ENCODE measurements at regions not wholly inside any gene's neighbourhood (a gene's known extent, or its start where the extent isn't known, plus 50 kb on each side); places are given as distances from the start of the nearest gene placed in this dataset.

DNA sequence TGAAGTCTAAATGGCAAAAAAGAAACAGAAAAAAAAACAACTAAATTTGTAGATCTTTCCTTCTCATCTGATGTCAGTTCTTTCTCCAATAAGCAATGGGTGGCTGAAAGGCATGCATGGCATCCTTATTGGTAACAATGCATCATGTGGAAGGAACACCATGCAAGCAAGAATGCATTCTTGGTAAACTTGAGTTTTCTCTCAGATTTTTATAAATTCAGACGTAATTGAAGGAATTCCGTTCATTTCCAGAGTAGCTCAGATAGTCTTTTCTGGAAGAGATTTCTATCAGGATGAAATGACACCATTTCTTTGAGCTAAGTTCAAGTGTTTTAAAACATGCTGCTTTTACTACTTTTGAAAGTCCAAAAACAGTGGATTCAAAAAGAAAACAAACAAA is 373.0 kb downstream of the COG6 start:
- no peak overlapping the region for H3K4me3 ChIP-seq (ENCODE audit: low read depth, low read length)
- no peak for DNase-seq (ENCODE audit: low read depth)
- TF ChIP-seq, protein P1, sequence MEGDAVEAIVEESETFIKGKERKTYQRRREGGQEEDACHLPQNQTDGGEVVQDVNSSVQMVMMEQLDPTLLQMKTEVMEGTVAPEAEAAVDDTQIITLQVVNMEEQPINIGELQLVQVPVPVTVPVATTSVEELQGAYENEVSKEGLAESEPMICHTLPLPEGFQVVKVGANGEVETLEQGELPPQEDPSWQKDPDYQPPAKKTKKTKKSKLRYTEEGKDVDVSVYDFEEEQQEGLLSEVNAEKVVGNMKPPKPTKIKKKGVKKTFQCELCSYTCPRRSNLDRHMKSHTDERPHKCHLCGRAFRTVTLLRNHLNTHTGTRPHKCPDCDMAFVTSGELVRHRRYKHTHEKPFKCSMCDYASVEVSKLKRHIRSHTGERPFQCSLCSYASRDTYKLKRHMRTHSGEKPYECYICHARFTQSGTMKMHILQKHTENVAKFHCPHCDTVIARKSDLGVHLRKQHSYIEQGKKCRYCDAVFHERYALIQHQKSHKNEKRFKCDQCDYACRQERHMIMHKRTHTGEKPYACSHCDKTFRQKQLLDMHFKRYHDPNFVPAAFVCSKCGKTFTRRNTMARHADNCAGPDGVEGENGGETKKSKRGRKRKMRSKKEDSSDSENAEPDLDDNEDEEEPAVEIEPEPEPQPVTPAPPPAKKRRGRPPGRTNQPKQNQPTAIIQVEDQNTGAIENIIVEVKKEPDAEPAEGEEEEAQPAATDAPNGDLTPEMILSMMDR (IDR thresholded peaks at IDR 0.05; ENCODE audit: insufficient read depth, low read depth, low read length, missing control alignments), result no peak

DNA sequence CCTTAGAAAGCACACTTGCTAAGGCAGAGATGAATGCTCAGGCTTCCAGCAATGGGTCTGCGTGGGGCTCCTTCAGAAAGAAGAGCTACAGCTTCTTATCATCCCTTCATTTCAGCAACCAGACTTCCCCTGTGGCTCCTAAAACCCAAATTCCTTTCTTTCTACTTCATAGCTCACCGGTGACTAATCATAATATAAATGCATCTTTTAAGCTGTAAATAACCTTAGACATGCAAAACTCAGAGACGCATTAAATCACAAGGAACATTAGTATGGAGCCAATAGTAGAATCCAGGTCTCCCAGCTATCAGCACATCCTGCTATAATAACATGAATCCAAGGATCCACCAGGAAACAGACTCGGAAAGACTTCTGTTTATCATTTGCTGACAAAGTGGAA is 375.6 kb downstream of the COG6 start:
- no peak overlapping the region for H3K4me3 ChIP-seq (ENCODE audit: low read depth, low read length)
- no peak for DNase-seq (ENCODE audit: low read depth)
- TF ChIP-seq, protein P1 (IDR thresholded peaks at IDR 0.05; ENCODE audit: insufficient read depth, low read depth, low read length, missing control alignments), result no peak

DNA sequence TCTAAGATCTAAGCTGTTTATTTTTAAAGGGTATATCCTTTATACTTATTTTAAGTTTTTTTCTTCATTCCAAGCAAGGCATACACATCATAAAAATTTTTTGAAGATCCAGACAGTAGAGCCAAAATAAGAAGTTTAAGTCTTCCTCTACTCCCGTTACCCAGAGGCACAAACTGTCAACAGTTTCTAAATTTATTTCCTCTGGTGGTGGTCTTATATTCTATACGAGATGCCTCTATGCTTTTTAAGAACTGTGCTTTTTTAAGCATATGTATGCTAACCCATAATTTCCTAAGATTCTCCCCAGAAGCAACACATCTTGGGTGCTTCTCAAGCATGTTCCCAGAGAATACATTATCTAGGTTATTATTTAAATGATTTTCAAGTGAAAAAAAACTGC is 383.6 kb downstream of the COG6 start:
- no peak overlapping the region for H3K4me3 ChIP-seq (ENCODE audit: low read depth, low read length)
- no peak for DNase-seq (ENCODE audit: low read depth)
- TF ChIP-seq, protein P1 (IDR thresholded peaks at IDR 0.05; ENCODE audit: insufficient read depth, low read depth, low read length, missing control alignments), result no peak

DNA sequence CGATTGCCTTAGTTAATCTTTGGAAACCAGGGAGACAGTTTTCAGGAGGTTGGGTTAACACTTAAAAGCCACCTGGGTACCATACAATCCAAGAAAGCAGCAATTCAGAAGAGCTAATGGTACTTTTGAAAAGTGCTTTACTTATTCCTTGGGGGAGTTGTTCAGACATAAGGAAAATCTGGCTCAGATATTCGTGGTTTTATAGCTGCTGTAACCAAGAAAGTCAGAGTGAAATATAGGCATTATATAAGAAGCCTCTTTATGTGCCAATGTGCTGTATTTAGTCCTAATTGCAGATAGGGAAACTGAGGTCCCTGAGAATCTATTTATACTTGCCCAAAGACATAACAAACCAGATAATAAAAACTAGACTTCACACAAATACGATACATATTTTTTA is 387.5 kb downstream of the COG6 start:
- H3K4me3 ChIP-seq (ENCODE audit: low read depth, low read length), result no peak overlapping the region
- TF ChIP-seq, protein P1 (IDR thresholded peaks at IDR 0.05; ENCODE audit: insufficient read depth, low read depth, low read length, missing control alignments), result no peak
- DNase-seq (ENCODE audit: low read depth), result no peak

DNA sequence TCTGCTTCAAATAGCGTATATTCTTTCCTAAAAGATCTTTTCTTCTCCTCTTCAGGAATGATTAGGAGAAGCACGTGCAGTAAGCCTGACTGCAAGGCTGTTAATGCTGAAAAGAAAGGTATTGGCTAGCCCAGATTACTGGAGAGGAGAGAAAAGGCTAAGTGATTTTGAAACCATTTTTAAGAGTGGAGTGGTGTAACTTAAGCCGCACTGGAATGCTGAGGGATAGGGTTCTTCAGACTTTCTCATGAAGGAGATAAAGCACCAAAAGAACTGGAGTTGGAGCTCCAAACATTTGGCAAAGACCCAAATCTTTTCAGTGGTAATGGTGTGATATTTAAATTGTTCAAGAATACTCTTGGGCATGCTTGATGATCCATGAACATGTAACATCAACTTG is 388.3 kb downstream of the COG6 start:
- TF ChIP-seq, protein P1 (IDR thresholded peaks at IDR 0.05; ENCODE audit: insufficient read depth, low read depth, low read length, missing control alignments), result no peak
- no peak overlapping the region for H3K4me3 ChIP-seq (ENCODE audit: low read depth, low read length)
- DNase-seq (ENCODE audit: low read depth), result no peak

DNA sequence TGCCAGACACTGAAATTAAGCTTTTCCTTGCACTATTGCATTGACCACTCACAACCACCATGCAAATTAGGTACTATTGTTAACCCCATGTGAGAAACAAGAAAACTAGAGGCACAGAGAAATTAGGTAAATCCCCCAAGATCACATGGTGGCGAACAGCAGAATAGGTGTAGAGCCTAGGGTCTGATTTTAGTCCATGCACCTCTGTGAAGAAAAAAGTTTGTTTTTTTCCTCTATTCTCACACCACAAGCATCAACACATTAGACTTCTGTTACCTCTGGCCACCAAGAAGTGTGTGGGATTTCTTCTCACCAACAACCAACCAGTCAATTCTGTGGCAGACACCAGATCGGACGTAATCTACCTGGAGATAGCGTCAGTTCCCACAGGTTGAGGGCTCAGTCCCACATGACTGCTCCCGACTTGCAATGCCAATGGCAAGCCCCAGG is 391.9 kb downstream of the COG6 start:
- TF ChIP-seq, protein P1 (IDR thresholded peaks at IDR 0.05; ENCODE audit: insufficient read depth, low read depth, low read length, missing control alignments), result no peak
- H3K4me3 ChIP-seq (ENCODE audit: low read depth, low read length), result no peak overlapping the region

DNA sequence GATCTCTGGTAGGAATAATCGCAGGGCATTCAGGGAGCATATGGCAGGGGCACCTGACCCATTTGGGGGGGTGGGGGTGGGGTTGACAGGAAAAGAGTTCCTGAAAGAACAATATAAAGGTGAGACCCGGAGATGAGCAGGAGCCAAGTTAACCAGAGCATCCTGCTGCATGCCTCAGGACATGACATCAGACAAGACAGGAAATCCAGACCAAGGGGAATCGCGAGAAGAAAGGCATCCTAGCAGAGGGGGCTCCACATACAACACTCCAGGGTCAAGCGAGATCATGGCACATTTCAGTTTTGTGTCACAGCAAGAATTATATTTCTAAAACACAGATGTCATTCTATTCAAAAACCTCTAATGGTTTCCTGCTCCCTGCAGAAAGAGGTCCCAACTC is 393.1 kb downstream of the COG6 start:
- TF ChIP-seq, protein P1 (IDR thresholded peaks at IDR 0.05; ENCODE audit: insufficient read depth, low read depth, low read length, missing control alignments), result no peak
- DNase-seq (ENCODE audit: low read depth), result no peak
- no peak overlapping the region for H3K4me3 ChIP-seq (ENCODE audit: low read depth, low read length)

More for the DNA sequence above, 391.9 kb downstream of the COG6 start:
- DNase-seq (ENCODE audit: low read depth), result peak; percentile 89
